ENCODE measurements at regions not wholly inside any gene's neighbourhood (a gene's known extent, or its start where the extent isn't known, plus 50 kb on each side); places are given as distances from the start of the nearest gene placed in this dataset.

GRCh38 chr2:226338825-226339224, 460.8 kb downstream of the IRS1 start:
- TF ChIP-seq CTCF (IDR thresholded peaks at IDR 0.05) (no peak), POLR2A (IDR thresholded peaks at IDR 0.05) (no peak)
